ENCODE measurements at regions not wholly inside any gene's neighbourhood (a gene's known extent, or its start where the extent isn't known, plus 50 kb on each side); places are given as distances from the start of the nearest gene placed in this dataset.

DNA sequence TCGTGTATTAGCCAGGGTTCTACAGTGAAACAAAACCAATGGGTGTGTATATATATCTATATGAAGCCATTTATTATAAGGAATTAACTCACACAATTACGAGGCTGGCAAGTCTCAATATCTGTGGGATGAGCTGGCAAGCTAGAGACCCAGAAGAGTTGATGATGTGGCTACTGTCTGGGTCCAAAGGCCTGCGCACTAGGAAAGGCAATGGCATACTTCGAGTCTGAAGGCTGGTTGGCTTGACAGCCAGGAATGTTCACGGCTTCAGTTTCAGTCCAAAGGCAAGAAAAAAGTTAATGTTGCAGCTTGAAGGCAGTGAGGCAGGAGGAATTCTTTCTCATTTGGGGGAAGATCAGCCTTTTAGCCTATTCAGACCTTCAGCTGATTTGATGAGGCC lies 893.3 kb upstream of the LRFN5 start:
- Histone ChIP-seq H3K79me2 (ENCODE audit: insufficient read depth) (no peaks in the 10 kb centered on the region), H3K4me2 (no peak overlapping the region), H3K9me2 (no peaks in the 10 kb centered on the region), H3K36me3 (replicated peaks in 1 of 2; ENCODE audit: control insufficient read depth in 1 of 2, insufficient read depth in 2 of 2, low read length in 1 of 2) (no peaks in the 10 kb centered on the region), H3K9ac (no peak overlapping the region), H3K4me3 (ENCODE audit: low read depth in 2 of 2, low read length in 1 of 2) (no peak overlapping the region), H3K27ac (ENCODE audit: low read depth in 2 of 2, low read length in 1 of 2) (no peak overlapping the region), H2AFZ (ENCODE audit: low read depth) (no peak overlapping the region), H3K4me1 (ENCODE audit: control insufficient read depth in 1 of 2, insufficient read depth in 2 of 2, low read depth in 1 of 2, low read length in 1 of 2) (no peaks in the 10 kb centered on the region), H3F3A (replicated peaks; ENCODE audit: insufficient read depth) (no peaks in the 10 kb centered on the region), H3K27me3 (ENCODE audit: insufficient read depth) (no peaks in the 10 kb centered on the region), H3K9me3 (no peaks in the 10 kb centered on the region), H4K20me1 (ENCODE audit: insufficient read depth) (no peaks in the 10 kb centered on the region)
- TF ChIP-seq GABPA (IDR thresholded peaks at IDR 0.05; ENCODE audit: low read depth) (no peak), GATA2 (CRISPR knock-in tag; IDR thresholded peaks at IDR 0.05) (no peak), TEAD4 (IDR thresholded peaks at IDR 0.05; ENCODE audit: borderline replicate concordance, insufficient read depth) (no peak), YY1 (IDR thresholded peaks at IDR 0.05; ENCODE audit: low read depth) (no peak), TAF1 (IDR thresholded peaks at IDR 0.05; ENCODE audit: borderline replicate concordance, low read depth, low read length) (no peak), POLR2AphosphoS5 (IDR thresholded peaks at IDR 0.05; ENCODE audit: low read depth, low read length) (no peak), ZBTB33 (IDR thresholded peaks at IDR 0.05; ENCODE audit: borderline replicate concordance, low read depth) (no peak), ELF1 (IDR thresholded peaks at IDR 0.05) (no peak), EZH2phosphoT487 (IDR thresholded peaks at IDR 0.05; ENCODE audit: borderline replicate concordance, low read depth) (no peak)
- CTCF ChIA-PET = no interaction called here
- DNase-seq = no peak
- POLR2A ChIA-PET = no interaction called here
- 5% methylated on average over 5 of the region's 5 CpGs for WGBS (ENCODE audit: low lambda C conversion rate)

- Histone ChIP-seq H3K79me2 (ENCODE audit: insufficient read depth) (no peaks in the 10 kb centered on the region), H3K36me3 (replicated peaks in 1 of 2; ENCODE audit: control insufficient read depth in 1 of 2, insufficient read depth in 2 of 2, low read length in 1 of 2) (no peaks in the 10 kb centered on the region), H2AFZ (ENCODE audit: low read depth) (no peak overlapping the region), H3K4me1 (ENCODE audit: control insufficient read depth in 1 of 2, insufficient read depth in 2 of 2, low read depth in 1 of 2, low read length in 1 of 2) (no peaks in the 10 kb centered on the region), H3K4me3 (ENCODE audit: low read depth in 2 of 2, low read length in 1 of 2) (no peak overlapping the region), H3K9me3 (no peaks in the 10 kb centered on the region), H3K9ac (no peak overlapping the region), H3K27ac (ENCODE audit: low read depth in 2 of 2, low read length in 1 of 2) (no peak overlapping the region), H3K4me2 (no peak overlapping the region), H3F3A (replicated peaks; ENCODE audit: insufficient read depth) (no peaks in the 10 kb centered on the region), H4K20me1 (ENCODE audit: insufficient read depth) (no peaks in the 10 kb centered on the region), H3K9me2 (no peaks in the 10 kb centered on the region), H3K27me3 (ENCODE audit: insufficient read depth) (no peaks in the 10 kb centered on the region)
- 0% methylated on average over 1 of the region's 1 CpG for WGBS (ENCODE audit: low lambda C conversion rate)
- POLR2A ChIA-PET = no interaction called here
- CTCF ChIA-PET = no interaction called here
- no peak for DNase-seq
- TF ChIP-seq, protein P1, sequence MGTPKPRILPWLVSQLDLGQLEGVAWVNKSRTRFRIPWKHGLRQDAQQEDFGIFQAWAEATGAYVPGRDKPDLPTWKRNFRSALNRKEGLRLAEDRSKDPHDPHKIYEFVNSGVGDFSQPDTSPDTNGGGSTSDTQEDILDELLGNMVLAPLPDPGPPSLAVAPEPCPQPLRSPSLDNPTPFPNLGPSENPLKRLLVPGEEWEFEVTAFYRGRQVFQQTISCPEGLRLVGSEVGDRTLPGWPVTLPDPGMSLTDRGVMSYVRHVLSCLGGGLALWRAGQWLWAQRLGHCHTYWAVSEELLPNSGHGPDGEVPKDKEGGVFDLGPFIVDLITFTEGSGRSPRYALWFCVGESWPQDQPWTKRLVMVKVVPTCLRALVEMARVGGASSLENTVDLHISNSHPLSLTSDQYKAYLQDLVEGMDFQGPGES (IDR thresholded peaks at IDR 0.05; ENCODE audit: low read depth, low read length) = no peak
- TF ChIP-seq TAF1 (IDR thresholded peaks at IDR 0.05; ENCODE audit: borderline replicate concordance, low read depth, low read length) (no peak), MAX (IDR thresholded peaks at IDR 0.05; ENCODE audit: low read depth) (no peak), FOSL2 (IDR thresholded peaks at IDR 0.05; ENCODE audit: borderline replicate concordance, low read depth) (no peak), SIN3A (IDR thresholded peaks at IDR 0.05; ENCODE audit: borderline replicate concordance, low read depth, low read length) (no peak), TCF12 (IDR thresholded peaks at IDR 0.05) (no peak), EZH2phosphoT487 (IDR thresholded peaks at IDR 0.05; ENCODE audit: borderline replicate concordance, low read depth) (no peak), GABPA (IDR thresholded peaks at IDR 0.05; ENCODE audit: low read depth) (no peak), TEAD4 (IDR thresholded peaks at IDR 0.05; ENCODE audit: borderline replicate concordance, insufficient read depth) (no peak), USF2 (IDR thresholded peaks at IDR 0.05; ENCODE audit: borderline replicate concordance, low read depth, low read length) (no peak), PBX3 (IDR thresholded peaks at IDR 0.05) (no peak), ELF1 (IDR thresholded peaks at IDR 0.05) (no peak), JUND (IDR thresholded peaks at IDR 0.05) (no peak), RAD21 (IDR thresholded peaks at IDR 0.05; ENCODE audit: low read length) (no peak), FOXJ3 (CRISPR knock-in tag; IDR thresholded peaks at IDR 0.05) (no peak)
- TF ChIP-seq, protein P2, sequence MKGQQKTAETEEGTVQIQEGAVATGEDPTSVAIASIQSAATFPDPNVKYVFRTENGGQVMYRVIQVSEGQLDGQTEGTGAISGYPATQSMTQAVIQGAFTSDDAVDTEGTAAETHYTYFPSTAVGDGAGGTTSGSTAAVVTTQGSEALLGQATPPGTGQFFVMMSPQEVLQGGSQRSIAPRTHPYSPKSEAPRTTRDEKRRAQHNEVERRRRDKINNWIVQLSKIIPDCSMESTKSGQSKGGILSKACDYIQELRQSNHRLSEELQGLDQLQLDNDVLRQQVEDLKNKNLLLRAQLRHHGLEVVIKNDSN (IDR thresholded peaks at IDR 0.05; ENCODE audit: borderline replicate concordance, low read depth) = no peak
- TF ChIP-seq, protein P3, sequence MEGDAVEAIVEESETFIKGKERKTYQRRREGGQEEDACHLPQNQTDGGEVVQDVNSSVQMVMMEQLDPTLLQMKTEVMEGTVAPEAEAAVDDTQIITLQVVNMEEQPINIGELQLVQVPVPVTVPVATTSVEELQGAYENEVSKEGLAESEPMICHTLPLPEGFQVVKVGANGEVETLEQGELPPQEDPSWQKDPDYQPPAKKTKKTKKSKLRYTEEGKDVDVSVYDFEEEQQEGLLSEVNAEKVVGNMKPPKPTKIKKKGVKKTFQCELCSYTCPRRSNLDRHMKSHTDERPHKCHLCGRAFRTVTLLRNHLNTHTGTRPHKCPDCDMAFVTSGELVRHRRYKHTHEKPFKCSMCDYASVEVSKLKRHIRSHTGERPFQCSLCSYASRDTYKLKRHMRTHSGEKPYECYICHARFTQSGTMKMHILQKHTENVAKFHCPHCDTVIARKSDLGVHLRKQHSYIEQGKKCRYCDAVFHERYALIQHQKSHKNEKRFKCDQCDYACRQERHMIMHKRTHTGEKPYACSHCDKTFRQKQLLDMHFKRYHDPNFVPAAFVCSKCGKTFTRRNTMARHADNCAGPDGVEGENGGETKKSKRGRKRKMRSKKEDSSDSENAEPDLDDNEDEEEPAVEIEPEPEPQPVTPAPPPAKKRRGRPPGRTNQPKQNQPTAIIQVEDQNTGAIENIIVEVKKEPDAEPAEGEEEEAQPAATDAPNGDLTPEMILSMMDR (IDR thresholded peaks at IDR 0.05) = no peak
Observed at GRCh38 chr14:40697231-40697630, 909.4 kb upstream of the LRFN5 start.
